ENCODE measurements at regions not wholly inside any gene's neighbourhood (a gene's known extent, or its start where the extent isn't known, plus 50 kb on each side); places are given as distances from the start of the nearest gene placed in this dataset.
A peak's percentile ranks its signal among the peaks of the same experiment; 100 is the strongest.

GRCh38 chrX:65591206-65591605 is 56.6 kb upstream of the LAS1L start:
- Histone ChIP-seq H3K4me2 (ENCODE audit: insufficient read depth, low read length) (peak overlapping the region; percentile 46), H3K36me3 (ENCODE audit: control insufficient read depth, insufficient read depth, low read length) (no peaks in the 10 kb centered on the region; the same call in 2 of the 3 replicates), H4K20me1 (replicated peaks; ENCODE audit: control insufficient read depth, insufficient read depth, low read length) (no peaks in the 10 kb centered on the region), H3K27ac (ENCODE audit: extremely low read depth, low read depth, low read length) (peak overlapping the region; percentile 41; the same call in 2 of the 3 replicates), H3K79me2 (ENCODE audit: control insufficient read depth, insufficient read depth, low read length) (peaks cover 14% of the 10 kb centered on the region), H3K27me3 (ENCODE audit: control insufficient read depth in 2 of 2, insufficient read depth in 2 of 2, low read length in 2 of 2) (no peaks in the 10 kb centered on the region), H3K9me3 (replicated peaks; ENCODE audit: control insufficient read depth, insufficient read depth, low read depth, low read length) (no peaks in the 10 kb centered on the region), H2AFZ (ENCODE audit: low read depth, low read length) (no peak overlapping the region), H3K4me1 (replicated peaks in 1 of 2; ENCODE audit: control insufficient read depth in 2 of 2, insufficient read depth in 2 of 2, low read length in 2 of 2) (peaks cover 17 to 22% of the 10 kb centered on the region in 2 experiments; a peak in 4 of 5 replicates), H3K4me3 (no peak overlapping the region), H3K9ac (ENCODE audit: insufficient read depth in 1 of 2, low read depth in 2 of 2, low read length in 2 of 2) (peak overlapping the region; percentile 30 to 33; a peak in 2 of 4 replicates), H3K9me1 (ENCODE audit: control insufficient read depth, insufficient read depth, low read length) (no peaks in the 10 kb centered on the region)
- peak; percentile 65 for FAIRE-seq
- BruUV-seq (replicated peaks): no TSS peak
- ChIA-PET CTCF (ENCODE audit: low intra/inter-chr PET ratio) (no interaction called here), POLR2A (interaction anchor here (0.9 to 1.4 kb wide), 3 partner anchors 11 to 77 kb away, joined by 3 to 5 read pairs (median 5); no protein-coding TSS in a partner anchor)
- in situ Hi-C loops (cut with MboI): loop anchor here (25.0 kb wide), 1 partner anchor 821 kb away; no protein-coding TSS in a partner anchor
- no peak for DNase-seq (ENCODE audit: extremely low read depth in 1 of 4, low spot score in 3 of 4)
- no peak for ATAC-seq
- TF ChIP-seq KDM2B (CRISPR knock-in tag; IDR thresholded peaks at IDR 0.05): no peak
- TF ChIP-seq EP300 (IDR thresholded peaks at IDR 0.05; ENCODE audit: low read length): no peak
- TF ChIP-seq ZNF431 (CRISPR knock-in tag; IDR thresholded peaks at IDR 0.05): no peak
- TF ChIP-seq SMAD3 (CRISPR knock-in tag; conservative IDR thresholded peaks at IDR 0.05): no peak
- TF ChIP-seq GMEB1 (CRISPR knock-in tag; IDR thresholded peaks at IDR 0.05): no peak
- TF ChIP-seq PRMT5 (CRISPR knock-in tag; IDR thresholded peaks at IDR 0.05): no peak
- no peak for TF ChIP-seq DIDO1 (tag; IDR thresholded peaks at IDR 0.05; ENCODE audit: low read depth)
- no peak for TF ChIP-seq FOXA3 (CRISPR knock-in tag; conservative IDR thresholded peaks at IDR 0.05 in 1 of 2, IDR thresholded peaks at IDR 0.05 in 1 of 2)
- no peak for TF ChIP-seq ZFP91 (CRISPR knock-in tag; IDR thresholded peaks at IDR 0.05)
- TF ChIP-seq CAMTA2 (CRISPR knock-in tag; conservative IDR thresholded peaks at IDR 0.05): no peak
- TF ChIP-seq CEBPB (tag; IDR thresholded peaks at IDR 0.05): no peak
- no peak for TF ChIP-seq ZNF444 (CRISPR knock-in tag; IDR thresholded peaks at IDR 0.05)
- intact Hi-C loops (cut with micrococcal nuclease): no loop called here
- WGBS (ENCODE audit: insufficient coverage, low coverage, missing lambda C conversion rate): 35% methylated on average over 2 of the region's 2 CpGs
